Hematopoietic multipotent progenitor cell treated with erythropoietin and hydrocortisone succinate and interleukin-3 and kit ligand, for 17 days (in vitro differentiated cells): ENCODE measurements at regions not wholly inside any gene's neighbourhood (a gene's known extent, or its start where the extent isn't known, plus 50 kb on each side); places are given as distances from the start of the nearest gene placed in this dataset.

Source experiments
- DNase-seq: peaks from one replicate; pipeline ENCODE4 v3.0.0-alpha.2; 2015; ENCODE audit warnings: low spot score

GRCh38 chr1:101290922-101291561 lies 54.2 kb downstream of the S1PR1 start:
- DNase-seq: no peak

DNA sequence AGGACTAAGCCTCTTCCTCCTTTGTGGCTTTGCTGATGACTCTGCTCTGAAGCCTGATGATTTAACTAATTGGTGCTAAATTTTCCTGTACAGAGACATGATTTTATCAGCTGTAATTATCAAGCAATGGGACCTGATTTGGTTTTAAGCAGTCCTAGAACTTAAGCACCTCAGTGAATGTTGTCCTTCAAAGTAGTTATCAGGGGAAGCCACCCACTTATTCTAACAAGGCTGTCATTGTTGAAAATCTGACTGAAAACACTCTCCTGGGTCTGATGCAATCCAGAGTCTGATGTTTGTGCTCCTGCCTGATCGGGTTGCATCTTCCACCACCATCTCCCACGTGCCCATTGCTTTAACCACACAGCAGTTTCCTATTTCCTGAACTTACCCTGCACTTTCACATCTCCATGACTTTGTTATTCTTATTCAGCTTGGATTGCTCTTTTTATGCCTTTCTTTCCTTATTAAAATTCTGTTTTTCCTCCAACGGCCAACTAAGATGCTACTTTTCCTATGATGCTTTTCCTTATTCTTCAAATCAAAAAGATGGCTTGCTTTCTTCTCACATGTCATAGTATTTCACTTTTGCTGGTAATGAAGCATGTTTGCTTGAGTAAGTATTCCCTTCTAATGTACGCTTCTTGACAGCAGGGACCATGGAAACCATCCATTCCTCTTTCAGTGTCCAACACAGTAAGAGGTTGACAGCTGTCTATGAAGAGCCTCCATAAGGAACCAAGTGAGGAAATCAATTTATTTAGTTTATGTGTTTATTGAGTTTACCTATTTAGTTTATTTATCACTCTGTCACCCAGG lies 55.0 kb downstream of the S1PR1 start:
- no peak for DNase-seq

- no peak for DNase-seq
Measured at GRCh38 chr1:101293461-101294051, 56.7 kb downstream of the S1PR1 start.

DNA sequence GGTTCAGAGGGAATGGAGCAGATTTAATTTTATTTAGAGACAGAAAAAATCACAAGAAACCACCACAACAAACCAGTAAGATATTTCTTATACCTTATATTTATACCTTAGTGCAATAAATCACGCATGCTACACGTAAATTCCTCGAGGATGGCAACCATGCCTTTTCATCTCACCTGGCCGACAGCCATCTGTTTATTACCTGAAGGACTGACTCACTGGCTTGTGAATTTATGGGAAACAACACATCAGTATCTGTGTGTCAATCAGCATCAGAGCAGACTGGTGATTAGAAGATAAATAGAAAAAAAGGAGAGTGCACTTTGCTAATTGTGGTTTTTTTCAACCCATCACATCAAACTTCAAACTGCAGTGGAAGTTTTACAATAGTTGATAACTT lies 58.4 kb downstream of the S1PR1 start:
- DNase-seq: no peak

DNA sequence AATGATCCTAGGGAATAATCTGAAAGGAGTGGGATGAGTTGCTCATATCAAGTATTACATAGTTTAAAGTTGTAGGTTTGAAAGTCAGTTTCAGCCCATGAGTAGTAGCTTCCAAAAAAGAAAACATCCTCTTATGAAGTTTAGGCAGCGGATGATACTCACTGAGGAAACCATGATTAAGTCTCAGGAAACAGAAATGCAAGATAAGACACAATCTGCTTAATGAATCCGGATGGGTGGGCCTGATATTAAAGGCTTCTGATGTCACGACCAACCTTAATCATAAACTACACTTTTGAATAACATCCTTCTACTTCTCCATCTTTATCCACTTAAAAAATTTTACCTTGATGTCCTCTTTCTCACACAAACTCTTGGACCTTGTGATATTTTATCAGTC lies 61.8 kb downstream of the S1PR1 start:
- DNase-seq: no peak

DNA sequence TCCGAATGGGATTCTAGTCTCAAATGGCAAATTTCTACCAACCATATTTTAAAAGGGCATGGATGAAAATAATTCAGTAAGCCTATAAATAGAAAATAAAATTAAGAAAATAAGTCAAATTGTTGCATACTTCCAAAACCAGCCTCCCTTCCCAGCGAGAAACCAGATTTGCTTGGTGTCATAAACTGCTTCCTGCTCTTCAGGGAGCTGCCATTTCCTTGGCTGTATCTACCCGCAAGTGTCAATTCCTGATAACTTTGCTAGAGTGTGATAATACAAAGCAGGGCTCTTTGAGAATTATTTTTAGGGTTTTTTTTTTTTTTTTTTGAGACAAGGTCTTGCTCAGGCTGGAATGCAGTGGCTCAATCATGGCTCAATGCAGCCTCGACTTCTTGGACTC lies 62.3 kb downstream of the S1PR1 start:
- no peak for DNase-seq

GRCh38 chr1:101299710-101300109 lies 62.9 kb downstream of the S1PR1 start:
- no peak for DNase-seq

GRCh38 chr1:101300916-101301315 lies 64.1 kb downstream of the S1PR1 start:
- no peak for DNase-seq

DNA sequence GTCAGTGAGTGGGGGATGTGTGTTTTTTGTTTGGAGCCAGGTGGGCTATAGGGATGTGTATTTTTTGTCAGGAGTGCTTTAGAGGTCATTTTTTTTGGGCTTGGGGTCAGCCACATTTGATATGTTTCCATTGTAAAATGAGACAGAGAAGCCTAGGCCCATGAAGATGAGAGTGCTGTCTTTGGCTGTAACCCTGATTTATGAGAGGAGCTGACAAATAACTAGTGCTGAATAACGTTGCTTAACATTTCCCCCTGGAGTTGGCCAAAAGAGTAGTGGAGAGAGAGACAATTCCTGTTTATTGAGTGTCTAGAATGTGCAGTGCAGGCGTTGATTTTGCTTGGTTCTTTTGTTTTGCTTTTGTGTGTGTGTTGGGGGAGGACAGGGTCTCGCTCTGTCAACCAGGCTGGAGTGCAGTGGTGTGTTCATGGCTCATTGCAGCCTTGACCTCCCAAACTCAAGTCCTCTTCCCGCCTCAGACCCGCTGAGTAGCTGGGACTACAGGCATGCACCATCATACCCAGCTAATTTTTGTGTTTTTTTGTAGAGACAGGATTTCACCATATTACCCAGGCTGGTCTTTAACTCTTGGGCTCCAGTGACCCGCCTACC lies 64.7 kb downstream of the S1PR1 start:
- no peak for DNase-seq

DNA sequence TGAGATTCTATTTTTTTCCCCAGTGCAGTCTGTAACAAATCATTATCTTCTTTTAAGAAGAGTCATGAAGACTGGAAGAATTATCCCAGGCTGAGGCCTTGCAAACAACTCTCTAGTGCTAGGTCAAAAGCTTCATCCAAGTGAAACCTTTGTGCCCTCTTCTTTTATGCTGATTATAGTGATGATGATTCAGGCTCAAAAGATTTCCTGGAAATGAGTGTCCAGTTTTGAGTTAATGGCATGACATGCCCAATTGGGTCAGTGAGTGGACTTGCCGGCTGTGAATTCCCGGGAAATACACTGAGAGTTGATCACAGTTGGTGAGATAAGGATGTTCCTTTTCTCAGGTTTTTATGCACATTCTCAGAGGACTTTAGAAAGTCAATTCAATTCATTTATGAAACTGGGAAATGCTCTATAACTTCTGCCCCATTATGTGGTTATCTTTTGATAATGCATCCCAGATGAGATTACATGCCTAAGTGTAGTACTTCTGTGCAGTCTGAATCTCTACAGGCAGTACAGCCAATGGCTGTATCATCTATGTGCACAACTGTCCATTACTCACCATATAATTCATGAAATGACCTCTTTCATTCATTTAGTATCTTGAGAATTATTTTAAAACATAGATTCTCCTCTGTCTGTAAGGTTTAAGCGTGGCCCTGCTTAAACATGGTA lies 66.2 kb downstream of the S1PR1 start:
- DNase-seq: no peak

DNA sequence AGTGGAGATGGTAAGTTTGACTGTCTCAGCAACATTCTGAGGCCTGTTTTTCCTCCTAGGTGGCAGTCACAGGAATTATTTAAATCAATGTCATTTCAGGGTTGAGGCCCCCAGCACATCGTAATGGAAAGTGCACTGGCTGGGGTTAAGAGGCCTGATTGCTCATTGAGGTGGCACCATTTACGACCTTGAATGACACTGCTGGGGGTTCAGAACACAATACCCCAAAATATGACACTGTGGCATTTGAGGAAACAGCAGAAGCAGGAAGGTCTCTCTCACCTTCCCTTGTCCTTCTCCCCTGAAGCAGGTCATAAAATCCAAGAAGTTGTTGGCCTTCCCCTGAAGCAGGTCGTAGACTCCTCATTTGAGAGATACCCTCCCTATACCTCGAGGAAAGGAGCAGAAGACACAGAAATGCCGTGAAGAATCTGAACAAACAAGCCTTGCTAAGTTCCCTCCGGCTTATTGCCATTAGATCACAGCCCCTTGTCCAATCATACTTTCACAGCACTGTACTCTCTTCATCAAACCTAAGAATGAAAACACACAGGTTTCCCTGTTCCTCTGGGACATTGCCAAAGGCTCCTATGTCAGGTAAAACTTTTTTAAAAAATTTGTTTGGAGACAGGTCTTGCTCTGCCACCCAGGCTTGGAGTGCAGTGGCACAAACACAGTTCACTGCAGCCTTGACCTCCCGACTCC lies 71.3 kb downstream of the S1PR1 start:
- DNase-seq: no peak

DNA sequence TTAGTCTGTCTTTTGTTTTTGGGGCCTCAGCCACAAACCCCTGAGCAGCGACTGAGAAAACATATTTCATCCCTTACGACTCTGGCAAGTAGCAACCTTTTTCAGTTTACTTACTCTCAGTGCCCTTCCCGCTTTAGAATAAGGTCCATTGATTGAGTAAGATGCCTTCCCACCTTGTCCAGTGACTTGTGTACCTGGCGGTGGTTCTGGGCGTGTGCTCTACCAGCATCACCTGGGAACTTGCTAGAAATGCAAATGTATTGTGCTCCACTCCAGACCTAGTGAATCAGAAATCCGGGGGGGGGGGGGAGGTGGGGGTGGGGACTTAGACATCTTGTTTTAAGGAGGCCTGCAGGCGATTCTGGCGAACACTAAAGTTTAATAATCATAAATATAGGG lies 72.1 kb downstream of the S1PR1 start:
- no peak for DNase-seq

DNA sequence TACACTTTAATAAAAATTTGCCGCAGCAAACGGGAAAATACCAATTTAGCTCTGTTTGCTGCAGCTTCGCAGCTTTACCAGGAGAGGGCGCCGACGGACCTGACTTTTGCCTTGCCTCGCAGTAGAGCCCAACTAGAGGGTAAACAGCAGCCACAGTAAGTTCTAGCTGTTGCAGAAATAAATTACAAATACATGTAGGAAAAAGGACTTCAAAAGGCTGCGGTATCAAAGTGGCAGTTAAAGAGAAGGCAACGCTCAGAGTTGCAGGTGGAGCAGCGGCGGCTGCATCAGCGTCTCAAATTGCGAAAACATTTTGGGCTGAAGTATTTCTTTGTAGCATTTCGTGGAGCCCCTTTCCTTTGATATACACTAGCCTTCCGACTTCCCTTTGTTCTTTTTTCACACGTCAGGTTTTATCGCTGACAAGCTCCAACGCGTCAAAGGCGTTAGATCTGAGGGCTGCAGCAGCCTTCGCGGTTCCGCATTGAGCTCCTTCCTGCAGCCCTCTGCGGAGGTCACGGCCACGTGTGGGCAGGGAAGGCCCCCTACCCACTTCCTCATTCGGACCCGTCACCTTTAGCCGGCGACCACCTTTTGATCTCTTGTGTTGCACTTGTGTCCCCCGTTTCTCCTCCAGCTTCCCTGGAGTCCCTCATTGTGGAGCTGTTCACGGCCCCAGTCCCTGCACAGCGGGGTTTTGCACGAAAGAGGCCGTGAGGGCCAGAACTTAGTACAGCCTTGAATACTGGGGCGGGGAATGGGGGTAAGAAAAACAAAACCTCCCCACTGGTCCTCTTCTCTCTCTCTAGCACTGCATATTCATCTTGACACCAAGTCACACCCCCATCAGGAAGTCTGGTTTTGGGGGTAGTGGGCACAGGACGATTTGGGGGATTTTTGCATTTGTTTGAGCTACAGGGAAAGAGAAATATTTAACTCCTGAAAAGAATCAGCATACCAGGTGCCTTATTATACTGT lies 72.8 kb downstream of the S1PR1 start:
- DNase-seq: peak; percentile 49

DNA sequence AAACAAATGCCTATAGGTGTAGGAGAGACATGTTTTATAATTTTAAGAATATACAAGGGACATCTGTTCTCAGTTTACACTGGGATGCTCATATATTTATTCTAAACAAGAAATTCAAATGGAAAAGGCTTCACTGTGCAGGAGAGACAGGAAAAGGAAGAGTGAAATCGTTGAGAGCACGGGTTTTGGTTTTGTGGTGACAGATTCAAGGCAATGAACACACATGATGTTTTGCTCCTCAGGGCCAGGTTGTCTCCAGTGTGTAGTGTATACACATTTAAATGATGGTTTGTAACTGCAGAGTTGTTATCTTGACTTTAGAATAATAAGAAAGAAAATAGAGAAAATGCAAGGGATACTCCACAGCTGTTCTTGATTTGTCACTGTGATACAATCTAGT lies 73.7 kb downstream of the S1PR1 start:
- no peak for DNase-seq

DNA sequence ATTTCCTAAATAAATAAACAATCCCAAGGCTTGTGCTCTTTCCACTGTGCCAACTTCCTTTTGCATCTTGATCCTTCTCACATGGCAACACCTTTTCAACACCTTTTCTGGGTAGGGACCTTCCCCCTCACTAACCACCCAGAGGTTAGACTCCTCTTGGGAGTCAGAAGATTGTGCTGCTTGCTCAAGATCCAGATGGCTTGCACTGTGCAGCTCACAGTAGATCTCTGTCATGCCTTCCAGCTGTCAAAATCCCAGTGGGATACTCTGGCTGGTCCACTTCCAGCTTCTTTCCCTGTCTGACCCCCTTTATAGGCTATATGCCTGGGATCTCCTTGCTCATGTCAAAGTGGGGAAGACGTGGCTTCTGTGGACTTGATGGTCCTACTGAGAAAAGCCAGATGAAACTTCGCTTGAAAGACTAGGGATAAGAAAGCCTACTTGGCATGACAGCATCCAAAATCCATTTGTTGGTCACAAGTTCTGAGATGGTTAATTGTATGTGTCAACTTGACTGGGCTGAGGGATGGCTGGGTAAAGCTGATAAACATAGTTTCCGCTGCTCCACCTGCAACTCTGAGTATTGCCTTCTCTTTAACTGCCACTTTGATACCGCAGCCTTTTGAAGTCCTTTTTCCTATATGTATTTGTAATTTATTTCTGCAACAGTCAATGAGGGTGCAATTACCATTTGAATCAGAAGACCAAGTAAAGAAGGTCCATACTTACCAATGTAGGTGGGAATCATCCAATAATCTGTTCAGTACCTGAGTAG lies 74.5 kb downstream of the S1PR1 start:
- DNase-seq: no peak

- no peak for DNase-seq
Measured at GRCh38 chr1:101312147-101312546, 75.3 kb downstream of the S1PR1 start.

GRCh38 chr1:101313356-101313755 lies 76.5 kb downstream of the S1PR1 start:
- no peak for DNase-seq

DNA sequence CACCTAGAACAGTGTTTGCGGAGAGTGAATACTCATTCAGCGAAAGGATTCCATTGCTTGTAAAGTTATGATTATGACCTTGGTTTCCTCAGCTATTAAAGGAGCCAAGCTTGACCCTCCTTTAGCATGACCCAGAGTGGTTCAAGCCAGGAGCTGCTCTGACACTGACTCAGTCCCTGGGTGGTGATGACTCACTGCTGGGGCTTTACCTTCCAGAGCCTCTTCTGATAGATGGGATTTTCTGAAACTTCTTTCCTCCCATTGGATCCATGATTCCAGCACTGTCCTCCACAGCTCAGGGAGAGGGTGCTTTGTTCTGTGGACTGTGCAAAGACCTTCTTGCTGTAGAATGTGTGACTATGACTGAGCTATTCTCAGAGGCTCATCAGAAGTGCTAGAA lies 77.4 kb downstream of the S1PR1 start:
- DNase-seq: no peak

DNA sequence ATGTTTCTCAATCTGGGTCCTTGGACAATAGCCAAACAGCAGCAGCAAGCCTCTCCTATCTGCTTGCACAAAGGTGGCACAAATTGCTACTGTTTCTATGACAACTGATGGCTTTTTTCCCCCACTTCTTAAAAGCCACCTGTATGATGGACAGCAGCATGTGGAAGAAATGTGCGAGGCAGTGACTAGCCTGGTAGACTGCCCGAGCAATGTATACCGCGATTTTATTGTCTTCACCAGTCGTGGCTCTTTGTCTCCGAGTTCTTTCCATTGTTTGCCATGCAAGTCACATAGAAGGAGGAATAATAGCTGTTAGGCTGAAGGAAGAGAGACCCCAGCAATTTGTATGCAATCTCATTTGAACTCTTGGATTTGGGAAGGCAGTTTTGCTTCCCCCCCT lies 79.4 kb downstream of the S1PR1 start:
- no peak for DNase-seq

- no peak for DNase-seq
Measured at GRCh38 chr1:101316799-101317198, 80.0 kb downstream of the S1PR1 start.
